GM18520 (cell line): ENCODE measurements at regions not wholly inside any gene's neighbourhood (a gene's known extent, or its start where the extent isn't known, plus 50 kb on each side); places are given as distances from the start of the nearest gene placed in this dataset.

Source experiments
- ATAC-seq: cut with Tn5 transposase; IDR thresholded peaks from one replicate; pipeline ENCODE4 v1.9.1; 2021; ENCODE audit not compliant: unreplicated experiment

DNA sequence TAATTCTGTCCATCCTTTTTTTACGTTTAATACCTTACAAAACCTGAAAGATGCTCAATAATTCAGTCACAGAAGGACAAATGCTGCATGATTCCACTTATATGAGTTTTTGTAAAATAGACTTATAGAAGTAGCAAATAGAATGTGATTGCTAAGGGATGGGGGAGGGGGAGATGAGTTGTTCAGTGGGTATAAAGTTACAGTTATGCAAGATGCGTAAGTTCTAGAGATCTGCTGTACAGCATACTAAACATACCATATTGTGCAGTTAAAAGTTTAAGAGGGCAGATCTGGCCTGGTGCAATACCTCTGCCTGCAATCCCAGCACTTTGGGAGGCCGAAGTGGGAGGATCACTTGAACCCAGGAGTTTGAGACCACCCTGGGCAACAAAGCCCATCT, 78.8 kb downstream of the TET3 start:
- ATAC-seq = no peak

DNA sequence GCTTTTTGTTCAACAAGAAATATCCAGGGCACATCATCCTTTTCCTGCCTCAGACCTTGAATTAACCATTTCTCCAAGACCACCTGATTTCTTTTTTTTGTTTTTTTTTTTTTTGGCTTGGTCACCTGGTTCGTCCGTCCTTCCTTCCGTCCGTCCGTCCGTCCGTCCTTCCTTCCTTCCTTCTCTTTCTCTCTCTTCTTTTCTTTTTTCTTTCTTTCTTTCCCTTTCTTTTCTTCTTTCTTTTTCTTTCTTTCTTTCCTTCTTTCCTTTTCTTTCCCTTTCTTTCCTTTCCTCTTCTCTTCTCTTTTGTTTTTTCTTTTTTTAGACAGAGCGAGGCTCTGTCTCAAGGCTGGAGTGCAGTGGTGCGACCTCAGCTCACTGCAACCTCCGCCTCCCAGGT, 80.7 kb downstream of the TET3 start:
- ATAC-seq = no peak

DNA sequence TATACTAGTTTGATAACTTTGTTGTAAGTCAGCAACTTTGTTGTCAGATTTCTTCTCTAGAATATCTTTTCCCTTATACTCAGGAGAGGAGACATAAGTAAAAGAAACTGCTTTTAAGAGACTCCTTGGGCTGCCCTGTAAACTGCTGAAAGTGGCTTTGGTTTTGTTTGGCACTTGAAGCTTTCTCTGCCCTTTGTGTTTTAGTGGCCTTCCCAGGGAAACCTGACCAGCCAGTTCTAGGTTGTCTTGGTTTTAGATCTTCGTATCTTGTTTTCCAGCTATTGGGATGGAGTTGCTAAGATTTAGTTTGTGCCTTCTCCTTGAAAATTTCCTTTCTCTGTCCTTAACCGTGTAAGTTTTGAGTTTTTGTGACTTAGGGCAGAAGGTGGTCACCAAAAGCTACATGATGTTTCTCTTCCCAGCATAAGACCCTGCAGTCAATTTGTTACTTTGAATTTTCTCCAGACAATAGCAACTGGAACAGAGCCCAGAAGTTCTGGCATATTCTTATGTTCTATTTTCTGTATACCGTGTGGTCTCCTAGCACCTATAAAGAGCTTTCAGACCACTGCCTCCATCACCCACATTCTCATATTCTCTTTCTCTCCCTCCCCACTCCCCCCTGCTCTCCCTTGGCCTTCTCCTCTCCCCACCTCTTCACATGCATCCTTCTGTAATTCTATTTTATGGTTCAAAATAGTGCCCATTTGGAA, 81.1 kb downstream of the BOLA3 start:
- no peak for ATAC-seq

DNA sequence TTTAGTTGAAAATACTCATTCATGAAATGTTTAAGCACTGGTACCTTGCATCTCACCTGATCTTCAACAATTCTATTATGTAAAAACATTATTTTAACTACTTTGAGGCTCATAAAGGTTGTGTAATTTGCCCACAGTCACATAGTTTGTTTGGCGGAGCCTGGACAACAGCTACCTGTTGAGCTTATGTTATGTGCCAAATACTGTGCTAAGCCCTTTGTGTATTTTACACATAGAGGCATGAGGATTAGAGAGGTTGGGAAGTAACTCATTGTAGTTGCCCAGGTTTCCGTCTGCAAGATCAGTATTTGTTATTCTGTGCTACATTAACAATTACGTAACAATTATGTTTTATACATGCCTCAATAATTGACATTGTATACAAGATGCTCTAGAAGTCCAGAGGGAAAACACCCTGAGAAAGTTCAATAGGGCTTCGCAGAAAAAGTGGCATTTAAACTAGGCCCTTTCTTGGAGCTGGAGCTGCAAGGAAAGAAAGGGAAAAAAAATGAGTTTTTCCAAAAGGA, 80.4 kb downstream of the BOLA3 start:
- no peak for ATAC-seq

DNA sequence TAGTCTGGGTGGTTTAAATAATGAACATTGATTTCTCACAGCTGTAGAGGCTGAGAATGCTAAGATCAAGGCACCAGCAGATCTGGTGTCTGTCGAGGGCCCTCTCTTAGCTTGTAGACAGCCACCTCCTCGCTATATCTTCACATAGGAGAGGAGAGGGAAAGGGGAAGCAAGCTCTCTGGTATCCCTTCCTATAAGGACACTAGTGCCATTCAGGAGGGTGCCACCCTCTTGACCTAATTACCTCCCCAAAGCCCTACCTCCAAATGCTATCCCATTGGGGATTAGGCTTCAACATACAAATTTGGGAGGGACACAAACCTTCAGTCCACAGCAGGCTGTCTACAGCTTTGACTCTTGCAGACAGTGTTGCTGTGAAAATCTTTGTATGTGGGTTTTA, 76.7 kb downstream of the BOLA3 start:
- ATAC-seq = no peak

DNA sequence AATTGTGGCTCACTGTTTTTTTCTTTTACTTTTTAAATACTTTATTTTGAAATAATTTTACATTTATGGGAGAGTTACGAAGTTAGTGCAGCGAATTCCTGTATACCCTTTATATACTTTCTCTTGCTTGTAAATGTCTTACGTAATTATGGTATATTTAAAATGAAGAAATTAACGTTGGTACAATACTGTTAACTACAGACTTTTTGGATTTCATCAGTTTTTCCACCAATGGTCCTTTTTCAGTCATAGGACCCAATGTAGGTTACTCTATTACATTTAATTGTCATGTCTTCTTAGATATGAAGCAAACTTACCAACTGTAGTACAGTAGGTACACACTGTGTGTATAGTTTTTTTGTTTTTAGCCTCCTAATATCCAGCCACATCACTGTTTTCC, 76.3 kb downstream of the BOLA3 start:
- no peak for ATAC-seq

DNA sequence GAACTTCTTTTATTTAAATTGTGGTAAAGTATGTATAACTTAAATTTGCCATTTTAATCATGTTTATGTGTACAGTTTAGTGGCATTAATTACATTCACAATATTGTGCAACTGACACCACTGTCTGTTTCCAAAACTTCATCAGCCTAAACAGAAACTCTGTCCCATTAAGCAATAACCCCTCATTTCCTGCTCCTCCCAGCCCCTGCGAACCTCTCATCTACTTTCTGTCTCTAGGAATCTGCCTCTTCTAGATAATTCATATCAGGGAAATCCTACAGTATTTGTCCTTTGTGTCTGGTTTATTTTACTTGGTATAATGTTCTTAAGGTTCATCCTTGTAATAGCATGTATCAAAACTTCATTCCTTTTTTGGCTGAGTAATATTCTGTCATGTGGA, 75.1 kb downstream of the BOLA3 start:
- no peak for ATAC-seq

DNA sequence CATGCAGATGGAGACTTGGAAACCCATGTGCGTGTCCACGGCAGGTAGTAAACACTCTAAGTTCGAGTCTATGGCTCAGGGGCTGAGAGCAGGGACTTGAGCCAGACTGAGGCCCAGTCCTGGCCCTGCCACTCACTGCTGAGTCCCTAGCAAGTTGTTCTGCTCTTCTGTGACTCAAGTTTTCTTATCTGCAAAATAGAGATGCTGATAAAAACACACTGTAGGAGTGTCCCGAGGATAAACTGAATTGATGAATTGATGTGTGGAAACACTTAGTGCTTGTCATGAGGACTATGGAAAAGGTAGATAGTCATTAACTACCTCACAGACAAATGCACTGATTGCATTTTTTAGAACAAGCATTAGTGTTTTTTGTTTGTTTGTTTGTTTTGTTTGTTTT, 73.2 kb downstream of the BOLA3 start:
- ATAC-seq = no peak

DNA sequence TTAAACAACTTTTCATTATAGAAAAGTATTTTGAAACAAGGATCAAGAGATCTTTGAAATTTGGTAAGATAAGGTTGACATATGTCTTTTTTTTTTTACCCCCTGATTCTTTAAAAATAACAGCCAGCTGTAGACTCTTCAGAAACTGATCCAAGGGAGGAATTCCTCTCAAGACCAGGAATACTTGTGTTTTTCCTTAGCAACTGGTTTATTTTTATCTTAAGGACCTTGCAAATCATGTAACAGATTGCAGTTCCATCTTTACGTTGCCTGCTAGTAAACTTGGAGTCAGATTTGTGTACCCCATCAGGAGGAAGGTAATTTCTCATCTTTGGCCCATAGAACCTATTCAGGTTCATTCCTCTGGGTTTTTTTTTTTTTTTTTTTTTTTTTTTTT, 71.6 kb downstream of the BOLA3 start:
- no peak for ATAC-seq

DNA sequence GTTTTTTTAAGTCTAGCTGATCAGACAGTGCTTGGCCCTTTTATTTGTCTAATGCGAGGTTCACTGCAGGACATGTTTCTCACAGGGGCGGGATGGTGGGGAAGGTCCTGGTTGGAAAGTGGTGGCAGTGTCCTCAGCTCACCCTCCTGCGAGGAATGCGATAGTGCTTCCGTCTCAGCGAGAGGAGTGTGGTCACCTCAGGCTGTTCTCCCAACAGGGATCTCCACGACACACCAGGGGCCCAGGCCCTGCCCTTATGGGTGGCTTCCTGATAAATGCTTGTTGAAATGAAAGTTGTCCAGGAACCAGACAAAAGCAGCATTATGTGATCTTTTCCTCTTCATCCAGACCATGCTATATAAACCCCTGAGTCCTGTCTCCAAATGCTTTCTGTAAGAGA, 70.1 kb downstream of the BOLA3 start:
- ATAC-seq = no peak

DNA sequence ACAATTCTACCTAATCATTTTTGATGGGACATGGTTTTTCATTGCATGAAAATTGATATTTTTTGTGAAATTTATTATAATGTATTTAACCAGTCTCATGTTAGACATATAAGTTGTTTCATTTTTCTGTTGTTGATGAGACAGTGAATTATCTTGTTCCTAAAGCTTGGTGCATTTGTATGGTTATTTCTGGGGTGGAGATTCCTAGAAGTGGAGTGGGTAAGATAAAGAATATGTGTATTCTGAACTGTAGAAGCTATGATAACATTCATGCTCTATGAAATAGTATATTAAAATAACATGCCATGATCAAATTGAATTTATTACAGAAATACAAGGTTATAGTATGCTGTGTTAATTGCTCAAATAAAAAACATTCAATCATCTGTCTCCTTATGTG, 69.2 kb downstream of the BOLA3 start:
- no peak for ATAC-seq

DNA sequence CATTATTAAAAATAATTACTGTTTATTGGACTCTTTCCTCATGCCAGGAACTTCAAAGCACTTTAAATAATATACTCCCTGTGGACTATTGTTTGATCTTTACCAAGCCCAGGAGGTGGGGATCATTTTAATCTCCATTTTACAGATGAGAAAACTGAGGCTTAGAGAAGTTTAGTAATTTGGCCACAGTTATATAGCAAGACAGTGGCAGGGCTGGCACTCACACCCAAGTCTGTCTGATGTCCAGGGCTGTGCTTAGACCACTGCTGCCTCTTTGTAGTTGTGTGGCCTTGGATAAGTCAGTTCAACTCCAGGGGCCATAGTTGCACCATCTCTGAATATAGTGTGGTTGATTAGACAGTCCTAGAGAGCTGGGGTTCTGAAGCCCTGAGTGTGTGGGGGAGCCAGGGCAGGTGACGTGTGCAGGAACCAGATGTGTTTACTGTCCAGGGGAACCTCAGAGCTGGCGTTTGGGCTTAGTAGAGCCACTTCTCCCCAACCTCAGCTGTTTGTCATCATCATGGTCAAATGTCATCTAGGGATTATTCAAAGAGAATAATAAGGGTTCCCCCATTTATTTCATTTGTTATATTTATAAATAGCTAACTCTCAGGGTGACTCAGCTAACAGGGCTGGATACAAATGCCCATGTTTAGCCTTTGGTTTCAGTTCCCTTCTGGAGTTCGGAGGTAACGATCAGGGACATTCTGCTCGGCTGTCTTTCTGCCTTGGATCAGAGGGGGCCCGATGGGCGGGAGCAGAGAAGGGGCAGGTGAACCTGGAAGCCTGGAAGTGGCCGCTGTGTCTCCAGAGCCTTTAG, 68.0 kb downstream of the BOLA3 start:
- peak; percentile 47 for ATAC-seq

DNA sequence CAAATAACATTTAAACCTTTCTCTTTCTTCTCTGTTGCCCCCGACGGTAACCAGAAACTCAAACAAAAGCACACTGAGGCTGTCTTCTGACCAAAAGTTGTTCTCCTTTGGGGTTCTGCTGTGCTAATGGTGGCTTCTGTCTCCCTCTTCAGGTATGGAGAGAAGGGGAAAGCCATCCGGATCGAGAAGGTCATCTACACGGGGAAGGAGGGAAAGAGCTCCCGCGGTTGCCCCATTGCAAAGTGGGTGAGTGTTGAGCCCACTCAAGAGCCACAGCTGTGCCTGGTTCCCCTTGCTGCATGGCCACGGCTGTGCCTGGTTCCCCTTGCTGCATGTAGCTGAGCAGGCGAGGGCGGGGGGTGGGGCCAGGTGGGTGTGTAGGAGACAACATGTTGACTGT, 67.4 kb downstream of the BOLA3 start:
- no peak for ATAC-seq

DNA sequence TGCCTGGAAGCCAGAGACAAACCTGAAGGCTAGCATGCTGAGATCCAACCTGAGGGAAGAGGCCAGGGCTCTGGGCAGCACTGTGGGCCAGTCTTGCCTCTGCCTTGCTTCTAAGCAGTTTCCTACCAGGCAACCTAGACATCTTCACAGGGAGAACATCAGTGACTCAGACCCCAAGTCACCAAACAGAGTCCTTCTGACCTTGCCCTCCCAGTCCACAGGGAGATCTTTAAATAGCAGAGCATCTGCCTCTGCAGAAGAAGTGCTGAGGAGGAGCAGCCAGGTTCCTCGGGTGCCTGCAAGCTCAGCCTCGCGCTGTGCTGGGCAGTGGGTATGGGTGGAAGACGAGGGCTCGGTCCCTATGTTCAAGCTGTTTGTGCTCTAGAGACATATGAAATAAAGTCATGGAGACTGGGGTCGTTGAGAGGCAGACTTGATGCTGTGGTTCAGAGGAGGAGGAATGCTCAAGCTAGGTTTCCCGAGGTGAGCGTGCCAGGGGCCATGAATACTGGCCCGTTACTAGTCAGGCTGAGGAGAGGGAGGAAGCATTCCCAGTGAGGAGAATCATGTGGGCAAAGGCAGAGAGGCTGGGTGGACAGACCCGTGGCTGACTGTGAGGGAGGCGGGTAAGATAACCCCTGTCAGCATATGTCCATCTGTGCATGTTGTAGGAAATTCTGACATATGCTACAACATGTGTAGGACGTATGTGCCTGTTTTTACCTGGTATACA, 66.5 kb downstream of the BOLA3 start:
- no peak for ATAC-seq

DNA sequence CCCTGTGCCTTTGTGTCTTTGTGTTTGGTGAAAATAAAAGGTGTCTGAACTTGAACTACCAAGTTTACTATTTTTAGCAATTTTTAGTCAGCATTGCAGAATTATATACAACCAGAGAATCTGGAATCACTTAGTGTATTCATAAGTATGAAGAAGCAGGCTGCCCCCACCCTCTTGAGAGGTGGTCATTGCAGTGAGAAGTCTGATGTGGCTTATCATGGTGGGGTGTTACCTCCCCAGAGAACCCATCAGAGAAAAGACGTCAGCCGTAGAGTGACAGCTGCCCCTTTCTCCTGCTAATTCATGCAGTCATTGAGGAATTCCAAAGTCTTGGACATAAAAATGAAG, 66.0 kb downstream of the BOLA3 start:
- ATAC-seq = no peak

DNA sequence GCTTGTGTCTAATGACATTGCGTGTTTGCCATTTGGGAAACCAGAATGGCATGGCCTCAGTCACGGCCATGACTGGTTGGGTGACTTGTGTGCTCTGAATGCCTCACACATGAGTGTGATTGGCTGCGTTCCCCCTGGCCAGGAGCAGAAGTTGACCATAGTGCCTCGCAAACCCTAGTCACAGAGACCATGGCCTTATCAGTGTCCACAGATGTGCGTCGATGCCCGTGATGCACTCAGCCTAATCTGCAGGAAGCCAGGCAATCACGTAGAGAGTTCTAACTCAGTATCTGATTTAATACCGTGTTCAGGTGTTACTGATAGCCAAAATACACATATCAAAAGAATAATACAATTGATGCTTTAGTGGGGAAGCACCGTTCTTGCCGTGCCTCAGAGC, 64.0 kb downstream of the BOLA3 start:
- ATAC-seq = no peak
